Coronary artery (tissue), 2 donors: ENCODE measurements at regions not wholly inside any gene's neighbourhood (a gene's known extent, or its start where the extent isn't known, plus 50 kb on each side); places are given as distances from the start of the nearest gene placed in this dataset.

ENCODE experiments used
- DNase-seq: peaks from one replicate; pipeline ENCODE4 v3.0.0-alpha.2; 2017; ENCODE audit warnings: low spot score
- H3K27ac ChIP-seq, 2 donors: fragments of 200-600 bp; sonication (generic); one replicate each; pipeline ENCODE4 v1.5.1; 2016 to 2019
- H3K4me3 ChIP-seq: fragments of 200-600 bp; sonication (generic); 2 replicates; pipeline ENCODE4 v1.5.1; 2016; ENCODE audit warnings: mild to moderate bottlenecking, moderate library complexity
- TF ChIP-seq, protein P1 (sequence below): fragments of 200-600 bp; sonication (generic); IDR thresholded peaks from one replicate; pipeline ENCODE4 v1.5.1; 2019; ENCODE audit warnings: antibody characterized with exemption

DNA sequence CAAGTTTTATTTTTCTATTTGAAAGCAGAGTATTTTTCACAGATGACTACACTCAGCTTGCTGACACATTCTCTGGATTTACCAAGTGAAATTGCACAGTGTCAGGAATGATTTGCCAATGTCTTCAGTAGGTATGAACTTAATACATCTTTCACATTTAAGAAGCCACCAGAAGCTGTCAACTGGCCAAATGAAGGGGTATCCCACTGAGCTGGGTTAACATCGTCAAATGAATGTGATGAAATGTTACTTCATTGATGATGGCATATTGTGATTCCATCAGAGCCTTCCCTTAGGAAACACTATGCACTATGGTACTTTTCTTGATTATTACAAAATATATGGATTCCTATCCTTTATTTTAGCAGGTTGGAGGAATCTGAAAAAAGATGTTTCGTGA is 592.3 kb downstream of the FGF9 start:
- DNase-seq = no peak
- no peak overlapping the region for H3K27ac ChIP-seq
- TF ChIP-seq, protein P1, sequence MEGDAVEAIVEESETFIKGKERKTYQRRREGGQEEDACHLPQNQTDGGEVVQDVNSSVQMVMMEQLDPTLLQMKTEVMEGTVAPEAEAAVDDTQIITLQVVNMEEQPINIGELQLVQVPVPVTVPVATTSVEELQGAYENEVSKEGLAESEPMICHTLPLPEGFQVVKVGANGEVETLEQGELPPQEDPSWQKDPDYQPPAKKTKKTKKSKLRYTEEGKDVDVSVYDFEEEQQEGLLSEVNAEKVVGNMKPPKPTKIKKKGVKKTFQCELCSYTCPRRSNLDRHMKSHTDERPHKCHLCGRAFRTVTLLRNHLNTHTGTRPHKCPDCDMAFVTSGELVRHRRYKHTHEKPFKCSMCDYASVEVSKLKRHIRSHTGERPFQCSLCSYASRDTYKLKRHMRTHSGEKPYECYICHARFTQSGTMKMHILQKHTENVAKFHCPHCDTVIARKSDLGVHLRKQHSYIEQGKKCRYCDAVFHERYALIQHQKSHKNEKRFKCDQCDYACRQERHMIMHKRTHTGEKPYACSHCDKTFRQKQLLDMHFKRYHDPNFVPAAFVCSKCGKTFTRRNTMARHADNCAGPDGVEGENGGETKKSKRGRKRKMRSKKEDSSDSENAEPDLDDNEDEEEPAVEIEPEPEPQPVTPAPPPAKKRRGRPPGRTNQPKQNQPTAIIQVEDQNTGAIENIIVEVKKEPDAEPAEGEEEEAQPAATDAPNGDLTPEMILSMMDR = no peak
- H3K4me3 ChIP-seq = no peak overlapping the region

DNA sequence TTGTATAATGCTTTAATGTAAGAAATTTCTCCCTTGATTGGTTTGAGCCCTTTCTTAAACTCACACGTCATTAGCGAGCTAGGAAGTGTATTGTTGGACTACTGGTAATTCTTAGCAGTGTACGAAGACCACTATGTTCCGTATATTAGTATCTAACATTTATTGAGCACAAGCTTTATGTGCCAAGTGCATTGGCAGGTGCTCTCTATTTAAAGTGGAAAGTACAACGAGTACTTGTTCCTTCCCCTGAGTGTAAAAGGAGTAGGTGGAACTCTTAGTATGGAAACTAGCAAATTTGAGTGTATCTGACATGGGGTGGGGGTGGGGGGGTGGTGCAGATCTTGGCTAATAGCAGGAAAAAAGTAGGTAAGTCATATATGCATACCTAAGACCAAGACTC is 594.7 kb downstream of the FGF9 start:
- no peak overlapping the region for H3K4me3 ChIP-seq
- DNase-seq = no peak
- TF ChIP-seq, protein P1 = no peak
- H3K27ac ChIP-seq = no peak overlapping the region

DNA sequence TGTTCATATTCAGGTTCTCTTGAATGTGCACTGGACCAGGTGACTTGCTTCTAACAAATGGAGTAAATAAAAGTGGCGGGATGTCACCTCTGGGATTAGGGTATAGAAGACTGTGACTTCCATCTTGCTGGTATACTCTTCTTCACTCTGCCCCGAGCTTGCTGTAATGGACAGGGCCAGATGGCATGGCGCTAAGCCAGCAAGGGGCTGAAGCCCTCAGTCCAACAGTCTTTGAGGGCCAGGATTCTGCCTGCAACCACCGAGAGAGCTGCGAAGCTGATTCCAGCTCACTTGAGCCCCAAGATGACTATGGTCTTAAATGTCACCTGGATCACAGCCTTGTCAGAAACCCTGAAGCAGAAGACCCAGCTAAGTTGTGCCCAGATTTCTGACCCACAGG is 600.0 kb downstream of the FGF9 start:
- H3K27ac ChIP-seq = no peak overlapping the region

DNA sequence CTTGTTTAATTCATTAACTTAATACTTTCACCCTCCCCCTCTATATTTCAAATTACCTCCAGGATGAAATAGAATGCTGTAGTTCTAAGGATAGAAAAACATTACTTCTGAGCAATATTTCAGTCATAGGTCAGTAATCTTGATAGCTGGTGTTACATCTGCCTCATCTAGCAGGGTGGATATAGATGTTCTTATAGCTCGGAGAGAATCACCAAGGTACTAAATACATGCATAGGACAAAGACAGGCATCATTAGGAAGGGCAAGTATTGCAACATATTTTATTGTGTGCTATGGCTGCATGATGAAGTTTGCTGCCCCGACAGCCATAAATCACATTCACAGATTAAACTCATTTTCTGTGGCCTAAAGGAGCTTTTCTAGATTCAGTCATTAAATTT is 601.0 kb downstream of the FGF9 start:
- Histone ChIP-seq H3K27ac (no peak overlapping the region), H3K4me3 (no peak overlapping the region)
- TF ChIP-seq, protein P1 = no peak
- DNase-seq = no peak

More for the DNA sequence above, 600.0 kb downstream of the FGF9 start:
- no peak for DNase-seq
- TF ChIP-seq, protein P1 = no peak
- no peak overlapping the region for H3K4me3 ChIP-seq

DNA sequence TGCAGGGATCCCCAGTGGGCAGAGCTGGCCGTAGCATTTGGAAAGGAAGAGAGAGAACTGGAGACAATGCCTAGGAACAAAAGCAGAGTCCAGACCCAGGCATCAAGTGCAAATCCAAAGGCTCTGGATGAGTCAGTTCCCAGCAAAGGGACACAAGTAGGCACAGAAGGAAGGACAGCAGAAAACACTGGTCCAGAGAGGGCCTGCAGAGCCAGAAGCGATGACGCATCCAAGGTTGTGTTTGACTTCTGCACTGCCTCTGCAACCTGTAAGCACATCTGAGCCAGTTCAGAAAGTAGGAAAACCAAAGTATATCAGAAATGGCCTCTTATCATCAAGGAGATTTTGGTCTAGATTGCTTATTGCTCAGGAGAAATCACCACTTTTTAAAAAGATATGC is 604.5 kb downstream of the FGF9 start:
- Histone ChIP-seq H3K4me3 (no peak overlapping the region), H3K27ac (no peak overlapping the region)
- DNase-seq = no peak
- TF ChIP-seq, protein P1 = no peak

DNA sequence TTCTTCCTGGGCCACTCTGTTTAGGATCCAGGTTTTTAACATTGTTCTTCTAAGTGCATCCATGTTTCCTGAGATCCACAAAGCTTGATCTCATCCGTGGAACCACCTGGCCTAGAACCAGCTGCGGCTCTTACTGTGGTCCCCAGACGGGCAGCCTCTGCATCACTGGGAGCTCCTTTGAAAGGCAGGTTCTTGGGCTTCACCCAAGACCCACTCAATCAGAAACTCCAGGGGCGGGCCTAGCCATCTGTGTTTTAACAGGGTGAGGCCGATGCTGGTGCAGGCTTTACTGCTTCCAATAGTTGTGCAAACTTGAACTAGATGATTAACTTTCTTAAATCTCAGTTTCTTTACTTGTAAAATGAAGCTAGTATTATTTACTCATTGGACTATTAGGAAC is 605.7 kb downstream of the FGF9 start:
- TF ChIP-seq, protein P1 = no peak
- Histone ChIP-seq H3K27ac (no peak overlapping the region), H3K4me3 (no peak overlapping the region)
- DNase-seq = no peak

DNA sequence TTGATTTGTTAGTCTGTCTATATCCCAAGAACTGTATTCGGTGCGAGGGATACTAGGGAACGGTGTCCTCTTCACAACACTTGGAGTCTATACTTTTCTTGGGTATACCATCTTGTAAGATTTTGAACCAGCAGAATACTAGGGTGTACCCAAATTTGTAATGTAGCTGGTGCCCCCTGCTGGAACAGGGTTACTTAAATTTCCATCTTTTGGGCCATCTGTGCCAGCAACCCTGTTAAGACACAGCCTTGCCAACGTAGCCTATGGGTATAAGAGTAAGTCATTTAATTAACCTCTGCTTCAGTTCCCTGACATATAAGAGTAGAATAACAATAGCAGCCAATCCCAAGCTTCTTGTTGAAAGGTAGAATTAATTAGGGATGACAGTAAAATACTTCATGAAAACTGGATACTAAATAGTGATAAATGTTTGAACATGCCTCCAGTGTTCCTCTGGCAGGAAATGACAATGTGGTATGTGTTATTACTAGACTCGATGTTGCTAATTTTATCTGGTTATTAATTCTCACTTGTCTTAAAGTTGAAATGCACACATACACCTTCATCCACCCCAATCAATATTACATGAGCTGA is 607.6 kb downstream of the FGF9 start:
- no peak overlapping the region for H3K27ac ChIP-seq
- DNase-seq = no peak
- H3K4me3 ChIP-seq = no peak overlapping the region
- TF ChIP-seq, protein P1 = peak; percentile 36
